B cell (primary cell): ENCODE measurements at regions not wholly inside any gene's neighbourhood (a gene's known extent, or its start where the extent isn't known, plus 50 kb on each side); places are given as distances from the start of the nearest gene placed in this dataset.

ENCODE experiments used
- CTCF ChIP-seq: fragments of 200-600 bp; IDR thresholded peaks from one replicate; pipeline ENCODE4 v1.8.0; 2022; ENCODE audit warnings: antibody characterized with exemption, mild to moderate bottlenecking
- EZH2 ChIP-seq: IDR thresholded peaks from 2 replicates; pipeline ENCODE4 v1.6.1; 2012; ENCODE audit warnings: borderline replicate concordance, low read depth, mild to moderate bottlenecking, moderate library complexity, low read length; ENCODE audit not compliant: insufficient read depth, poor library complexity, severe bottlenecking

DNA sequence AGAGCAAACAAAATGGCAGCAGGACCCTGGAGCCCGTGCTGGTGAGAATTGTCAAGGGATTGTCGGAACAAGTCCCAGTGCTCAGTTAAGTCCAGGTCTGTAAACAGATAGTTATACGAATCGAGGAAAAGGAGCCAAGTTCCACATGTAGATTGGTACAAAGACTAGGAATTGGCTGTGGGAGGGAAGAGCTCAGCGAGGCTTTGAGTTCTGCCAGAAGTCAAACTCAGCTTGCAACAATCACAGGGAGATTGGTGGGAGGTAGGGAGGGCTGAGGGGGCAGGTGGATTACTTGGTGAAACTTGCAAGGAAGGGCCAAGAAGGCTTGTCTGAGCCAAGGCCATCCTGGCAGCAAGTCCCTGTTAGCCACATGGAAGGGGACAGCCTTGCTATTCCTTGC lies 217.8 kb upstream of the ARL4C start:
- TF ChIP-seq EZH2 (no peak), CTCF (no peak)
